HFFc6 (cell line): ENCODE measurements at regions not wholly inside any gene's neighbourhood (a gene's known extent, or its start where the extent isn't known, plus 50 kb on each side); places are given as distances from the start of the nearest gene placed in this dataset.

Experiments used
- DNase-seq: peaks from one replicate; pipeline ENCODE4 v3.0.0-alpha.2; 2018
- H3K27ac Mint-ChIP-seq: 2 replicates; pipeline ENCODE4 v1.8.0; 2020; ENCODE audit warnings: mild to moderate bottlenecking, mixed read lengths
- H3K27me3 Mint-ChIP-seq: 2 replicates; pipeline ENCODE4 v1.8.0; 2021; ENCODE audit warnings: mild to moderate bottlenecking, moderate library complexity, mixed read lengths; ENCODE audit not compliant: insufficient read depth
- H3K36me3 Mint-ChIP-seq: 2 replicates; pipeline ENCODE4 v1.8.0; 2021; ENCODE audit warnings: low read depth, mixed read lengths
- H3K4me1 Mint-ChIP-seq: 2 replicates; pipeline ENCODE4 v1.8.0; 2020; ENCODE audit warnings: low read depth, mixed read lengths
- H3K4me3 Mint-ChIP-seq: 2 replicates; pipeline ENCODE4 v1.8.0; 2020; ENCODE audit warnings: mild to moderate bottlenecking, moderate library complexity, mixed read lengths
- H3K9me3 Mint-ChIP-seq: 2 replicates; pipeline ENCODE4 v1.8.0; 2020; ENCODE audit warnings: mild to moderate bottlenecking, mixed read lengths
- CTCF ChIP-seq: fragments of 200-600 bp; sonication (generic); IDR thresholded peaks from 2 replicates; pipeline ENCODE4 v1.5.0; 2021; ENCODE audit warnings: antibody characterized with exemption, mild to moderate bottlenecking

GRCh38 chr20:25135031-25135430 is 53.1 kb upstream of the VSX1 start:
- TF ChIP-seq CTCF: no peak
- Mint-ChIP-seq H3K4me1 (peaks cover 25% of the 10 kb centered on the region), H3K9me3 (no peaks in the 10 kb centered on the region), H3K36me3 (no peaks in the 10 kb centered on the region), H3K27ac (no peak overlapping the region), H3K4me3 (no peak overlapping the region), H3K27me3 (peaks cover 11% of the 10 kb centered on the region)
- DNase-seq: no peak

GRCh38 chr20:25136056-25136455 is 54.1 kb upstream of the VSX1 start:
- H3K4me3 Mint-ChIP-seq: no peak overlapping the region
- H3K9me3 Mint-ChIP-seq: no peaks in the 10 kb centered on the region
- peak overlapping the region; percentile 77; the same call in 1 of the 2 replicates for H3K27ac Mint-ChIP-seq
- no peaks in the 10 kb centered on the region for H3K36me3 Mint-ChIP-seq
- peaks cover 15% of the 10 kb centered on the region for H3K27me3 Mint-ChIP-seq
- H3K4me1 Mint-ChIP-seq: peaks cover 25% of the 10 kb centered on the region
- TF ChIP-seq CTCF: no peak
- no peak for DNase-seq

- peak overlapping the region; percentile 77 for H3K27ac Mint-ChIP-seq
- no peak for TF ChIP-seq CTCF
- peak; percentile 92 for DNase-seq
- peak overlapping the region; percentile 56 for H3K4me3 Mint-ChIP-seq
- peaks cover 25% of the 10 kb centered on the region for H3K4me1 Mint-ChIP-seq
- no peaks in the 10 kb centered on the region for H3K9me3 Mint-ChIP-seq
- peaks cover 18% of the 10 kb centered on the region for H3K27me3 Mint-ChIP-seq
- H3K36me3 Mint-ChIP-seq: no peaks in the 10 kb centered on the region
Observed at GRCh38 chr20:25136643-25137559, 55.0 kb upstream of the VSX1 start.

GRCh38 chr20:25139029-25139705 is 56.3 kb upstream of the ENTPD6 start:
- Mint-ChIP-seq H3K27ac (no peak overlapping the region), H3K4me1 (peaks cover 25% of the 10 kb centered on the region), H3K36me3 (no peaks in the 10 kb centered on the region), H3K4me3 (no peak overlapping the region), H3K27me3 (peaks cover 17% of the 10 kb centered on the region), H3K9me3 (no peaks in the 10 kb centered on the region)
- DNase-seq: no peak
- peak; percentile 15; the same call in 1 of the 2 replicates for TF ChIP-seq CTCF

- no peak for DNase-seq
- H3K36me3 Mint-ChIP-seq: no peaks in the 10 kb centered on the region
- no peak overlapping the region for H3K4me3 Mint-ChIP-seq
- no peak for TF ChIP-seq CTCF
- H3K27me3 Mint-ChIP-seq: peaks cover 20% of the 10 kb centered on the region
- H3K27ac Mint-ChIP-seq: no peak overlapping the region
- peaks cover 21% of the 10 kb centered on the region for H3K4me1 Mint-ChIP-seq
- H3K9me3 Mint-ChIP-seq: no peaks in the 10 kb centered on the region
Observed at GRCh38 chr20:25140968-25141367, 54.5 kb upstream of the ENTPD6 start.
